ENCODE measurements at regions not wholly inside any gene's neighbourhood (a gene's known extent, or its start where the extent isn't known, plus 50 kb on each side); places are given as distances from the start of the nearest gene placed in this dataset.
"Not testable (repeated sequence)": the region's sequence is repeated elsewhere in the genome, so short reads cannot be mapped to it uniquely, and the experiment has no call there.

GRCh38 chr9:78439866-78440830, 143.2 kb downstream of the PSAT1 start:
- H3K4me1 Mint-ChIP-seq = no peaks in the 10 kb centered on the region
- DNase-seq (no peak), ATAC-seq (ENCODE audit: low read depth) (no peak)
- ChIA-PET CTCF (interaction anchor here (0.7 to 1.8 kb wide), 3 partner anchors 8 to 1732 kb away, joined by 3 to 5 read pairs (median 3); no protein-coding TSS in a partner anchor), POLR2A (no interaction called here)
- intact Hi-C loops (cut with micrococcal nuclease) = loop anchor here (1.0 to 5.0 kb wide), 4 partner anchors 421 to 1735 kb away; no protein-coding TSS in a partner anchor
- H3K4me3 Mint-ChIP-seq = no peak overlapping the region
- TF ChIP-seq CTCF (IDR thresholded peaks at IDR 0.05) = no peak
- H3K9me3 Mint-ChIP-seq = no peaks in the 10 kb centered on the region
- peaks cover 15% of the 10 kb centered on the region for H3K27me3 Mint-ChIP-seq
- no peak overlapping the region for H3K27ac Mint-ChIP-seq
- no peaks in the 10 kb centered on the region for H3K36me3 Mint-ChIP-seq (ENCODE audit: low read depth)

GRCh38 chr9:78441396-78441795, 144.5 kb downstream of the PSAT1 start:
- H3K27ac Mint-ChIP-seq = no peak overlapping the region
- CTCF ChIA-PET = no interaction called here
- no peaks in the 10 kb centered on the region for H3K36me3 Mint-ChIP-seq (ENCODE audit: low read depth)
- intact Hi-C loops (cut with micrococcal nuclease) = no loop called here
- no peak for DNase-seq
- no peaks in the 10 kb centered on the region for H3K4me1 Mint-ChIP-seq
- TF ChIP-seq CTCF (IDR thresholded peaks at IDR 0.05) = no peak
- ATAC-seq (ENCODE audit: low read depth) = no peak
- peaks cover 15% of the 10 kb centered on the region for H3K27me3 Mint-ChIP-seq
- no peak overlapping the region for H3K4me3 Mint-ChIP-seq
- no peaks in the 10 kb centered on the region for H3K9me3 Mint-ChIP-seq
- POLR2A ChIA-PET = no interaction called here

GRCh38 chr9:78441822-78442431, 145.0 kb downstream of the PSAT1 start:
- H3K4me3 Mint-ChIP-seq = no peak overlapping the region
- no peak for TF ChIP-seq CTCF (IDR thresholded peaks at IDR 0.05)
- no peaks in the 10 kb centered on the region for H3K36me3 Mint-ChIP-seq (ENCODE audit: low read depth)
- H3K27ac Mint-ChIP-seq = no peak overlapping the region
- DNase-seq = no peak
- intact Hi-C loops (cut with micrococcal nuclease) = no loop called here
- H3K4me1 Mint-ChIP-seq = no peaks in the 10 kb centered on the region
- no peak for ATAC-seq (ENCODE audit: low read depth)
- no peaks in the 10 kb centered on the region for H3K9me3 Mint-ChIP-seq
- POLR2A ChIA-PET = no interaction called here
- peaks cover 14% of the 10 kb centered on the region for H3K27me3 Mint-ChIP-seq
- CTCF ChIA-PET = no interaction called here

GRCh38 chr9:78442577-78442976, 145.7 kb downstream of the PSAT1 start:
- POLR2A ChIA-PET, CTCF ChIA-PET: not testable (repeated sequence)

GRCh38 chr9:78443946-78444345, 147.0 kb downstream of the PSAT1 start:
- Mint-ChIP-seq H3K36me3 (ENCODE audit: low read depth) (no peaks in the 10 kb centered on the region), H3K9me3 (no peaks in the 10 kb centered on the region), H3K4me1 (no peaks in the 10 kb centered on the region), H3K4me3 (no peak overlapping the region), H3K27me3 (peaks cover 4% of the 10 kb centered on the region), H3K27ac (no peak overlapping the region)
- DNase-seq (no peak), ATAC-seq (ENCODE audit: low read depth) (no peak)
- CTCF ChIA-PET = no interaction called here
- POLR2A ChIA-PET = no interaction called here
- no peak for TF ChIP-seq CTCF (IDR thresholded peaks at IDR 0.05)
- intact Hi-C loops (cut with micrococcal nuclease) = no loop called here

More at GRCh38 chr9:78442577-78442976, 145.7 kb downstream of the PSAT1 start:
- DNase-seq; H3K4me1 Mint-ChIP-seq; H3K36me3 Mint-ChIP-seq (ENCODE audit: low read depth); H3K27ac Mint-ChIP-seq; ATAC-seq (ENCODE audit: low read depth); intact Hi-C loops (cut with micrococcal nuclease); H3K4me3 Mint-ChIP-seq; H3K9me3 Mint-ChIP-seq: not testable (repeated sequence)
- peaks cover 11% of the 10 kb centered on the region for H3K27me3 Mint-ChIP-seq
